Fibroblast of lung (primary cell): ENCODE measurements at regions not wholly inside any gene's neighbourhood (a gene's known extent, or its start where the extent isn't known, plus 50 kb on each side); places are given as distances from the start of the nearest gene placed in this dataset.

Source experiments
- DNase-seq, 2 donors: peaks; one replicate each; pipeline versions ENCODE4 v3.0.0 to v3.0.0-alpha.2; 2010; ENCODE audit warnings: low read depth in 2 of 2
- H2AFZ ChIP-seq: 2 replicates; pipeline ENCODE4 v1.5.1; 2012; ENCODE audit warnings: low read length, control low read depth, inconsistent platforms
- H3K27ac ChIP-seq: 2 replicates; pipeline ENCODE4 v1.5.1; 2011; ENCODE audit warnings: low read length, control low read depth; ENCODE audit not compliant: insufficient read depth
- H3K27me3 ChIP-seq: 2 replicates; pipeline ENCODE4 v1.5.1; 2011; ENCODE audit warnings: mild to moderate bottlenecking, low read length; ENCODE audit not compliant: control insufficient read depth, insufficient read depth
- H3K36me3 ChIP-seq: 2 replicates; pipeline ENCODE4 v1.5.1; 2011; ENCODE audit warnings: low read length; ENCODE audit not compliant: control insufficient read depth, insufficient read depth
- H3K4me1 ChIP-seq: 2 replicates; pipeline ENCODE4 v1.5.1; 2011; ENCODE audit warnings: low read length; ENCODE audit not compliant: control insufficient read depth, insufficient read depth; ENCODE audit errors: extremely low read depth
- H3K4me2 ChIP-seq: 2 replicates; pipeline ENCODE4 v1.5.1; 2011; ENCODE audit warnings: low read length, control low read depth; ENCODE audit not compliant: insufficient read depth; ENCODE audit errors: extremely low read depth
- H3K4me3 ChIP-seq, 4 experiments: fragments of 200-600 bp in 1 of 4; sonication (generic) in 1 of 4; replicated peaks in 1 of 4; 2 replicates each; pipeline ENCODE4 v1.5.1; 2011 to 2016; ENCODE audit warnings: low read length in 4 of 4, low read depth in 3 of 4, mild to moderate bottlenecking in 3 of 4, control low read depth in 2 of 4, inconsistent platforms in 1 of 4, mixed read lengths in 1 of 4; ENCODE audit not compliant: insufficient read depth in 1 of 4; ENCODE audit errors: control extremely low read depth in 1 of 4
- H3K79me2 ChIP-seq: 2 replicates; pipeline ENCODE4 v1.5.1; 2012; ENCODE audit warnings: mild to moderate bottlenecking, low read length, inconsistent platforms; ENCODE audit not compliant: control insufficient read depth, insufficient read depth
- H3K9ac ChIP-seq: 2 replicates; pipeline ENCODE4 v1.5.1; 2011; ENCODE audit warnings: mild to moderate bottlenecking, low read length, control low read depth; ENCODE audit not compliant: insufficient read depth
- H3K9me3 ChIP-seq: 2 replicates; pipeline ENCODE4 v1.5.1; 2012; ENCODE audit warnings: low read depth, low read length; ENCODE audit not compliant: control insufficient read depth, insufficient read depth
- H4K20me1 ChIP-seq: 2 replicates; pipeline ENCODE4 v1.5.1; 2011; ENCODE audit warnings: low read length; ENCODE audit not compliant: control insufficient read depth, insufficient read depth; ENCODE audit errors: extremely low read depth
- EZH2 ChIP-seq: IDR thresholded peaks from 2 replicates; pipeline ENCODE4 v1.5.1; 2012; ENCODE audit warnings: low read length, control low read depth, mild to moderate bottlenecking; ENCODE audit errors: missing control alignments
- TF ChIP-seq, protein P1 (sequence below), 2 donors: IDR thresholded peaks in 1 of 2; conservative IDR thresholded peaks in 1 of 2; 1 replicate in 1 of 2; 2 replicates in 1 of 2; pipeline ENCODE4 v1.5.1; 2011 to 2012; ENCODE audit warnings: low read length in 2 of 2, control low read depth in 1 of 2, inconsistent platforms in 1 of 2, low read depth in 1 of 2, mild to moderate bottlenecking in 1 of 2

DNA sequence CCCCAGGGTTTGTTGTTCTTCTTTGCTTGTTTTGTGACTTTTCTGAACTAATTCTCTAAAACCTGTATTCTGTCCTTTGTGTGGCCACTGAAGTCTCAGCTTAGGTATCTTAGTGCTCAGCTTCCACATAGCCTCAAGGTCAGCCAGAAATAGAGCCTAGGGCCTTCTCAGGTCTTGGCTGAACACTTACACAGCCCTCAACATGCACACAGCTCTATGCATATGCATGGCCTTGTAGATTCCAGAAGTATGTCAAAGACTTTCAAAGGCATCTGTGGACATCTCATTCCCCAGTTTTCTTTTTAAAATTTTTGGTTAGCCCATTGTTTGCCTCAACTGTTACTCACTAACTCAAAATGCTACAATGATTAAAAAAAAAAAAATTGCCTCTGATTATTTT, 99.9 kb upstream of the GRIA1 start:
- H2AFZ ChIP-seq: no peak overlapping the region
- no peaks in the 10 kb centered on the region for H4K20me1 ChIP-seq
- no peaks in the 10 kb centered on the region for H3K36me3 ChIP-seq
- TF ChIP-seq, protein P1, sequence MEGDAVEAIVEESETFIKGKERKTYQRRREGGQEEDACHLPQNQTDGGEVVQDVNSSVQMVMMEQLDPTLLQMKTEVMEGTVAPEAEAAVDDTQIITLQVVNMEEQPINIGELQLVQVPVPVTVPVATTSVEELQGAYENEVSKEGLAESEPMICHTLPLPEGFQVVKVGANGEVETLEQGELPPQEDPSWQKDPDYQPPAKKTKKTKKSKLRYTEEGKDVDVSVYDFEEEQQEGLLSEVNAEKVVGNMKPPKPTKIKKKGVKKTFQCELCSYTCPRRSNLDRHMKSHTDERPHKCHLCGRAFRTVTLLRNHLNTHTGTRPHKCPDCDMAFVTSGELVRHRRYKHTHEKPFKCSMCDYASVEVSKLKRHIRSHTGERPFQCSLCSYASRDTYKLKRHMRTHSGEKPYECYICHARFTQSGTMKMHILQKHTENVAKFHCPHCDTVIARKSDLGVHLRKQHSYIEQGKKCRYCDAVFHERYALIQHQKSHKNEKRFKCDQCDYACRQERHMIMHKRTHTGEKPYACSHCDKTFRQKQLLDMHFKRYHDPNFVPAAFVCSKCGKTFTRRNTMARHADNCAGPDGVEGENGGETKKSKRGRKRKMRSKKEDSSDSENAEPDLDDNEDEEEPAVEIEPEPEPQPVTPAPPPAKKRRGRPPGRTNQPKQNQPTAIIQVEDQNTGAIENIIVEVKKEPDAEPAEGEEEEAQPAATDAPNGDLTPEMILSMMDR (conservative IDR thresholded peaks at IDR 0.05 in 1 of 2, IDR thresholded peaks at IDR 0.05 in 1 of 2; ENCODE audit: low read depth in 1 of 2, low read length in 2 of 2): no peak
- no peak for TF ChIP-seq EZH2
- no peak for DNase-seq
- H3K4me3 ChIP-seq: no peak overlapping the region
- H3K9me3 ChIP-seq: no peaks in the 10 kb centered on the region
- no peaks in the 10 kb centered on the region for H3K4me1 ChIP-seq
- no peaks in the 10 kb centered on the region for H3K79me2 ChIP-seq
- no peak overlapping the region for H3K9ac ChIP-seq
- no peaks in the 10 kb centered on the region for H3K27me3 ChIP-seq
- no peak overlapping the region for H3K27ac ChIP-seq
- H3K4me2 ChIP-seq: no peak overlapping the region

DNA sequence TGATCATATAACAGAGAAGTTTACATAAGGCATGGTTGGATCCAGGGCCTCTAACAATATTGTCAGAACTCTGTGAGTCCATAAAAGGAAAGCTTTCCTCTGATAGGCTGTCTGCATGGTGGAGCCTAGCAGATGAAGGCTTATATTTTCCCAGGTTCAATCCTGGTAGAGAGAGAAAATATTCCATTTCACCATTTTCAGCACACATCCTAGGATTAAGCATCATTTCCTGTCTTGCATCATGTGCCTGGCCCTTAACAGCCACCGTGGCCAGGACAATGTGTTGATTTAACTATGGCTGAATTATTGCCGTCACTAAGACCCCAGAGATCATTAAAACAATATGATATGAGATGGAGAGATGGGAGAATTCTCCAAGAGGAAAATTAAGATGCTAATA, 90.9 kb upstream of the GRIA1 start:
- Histone ChIP-seq H3K4me1 (no peaks in the 10 kb centered on the region), H3K79me2 (no peaks in the 10 kb centered on the region), H2AFZ (no peak overlapping the region), H3K9ac (no peak overlapping the region), H3K9me3 (no peaks in the 10 kb centered on the region), H3K27me3 (no peaks in the 10 kb centered on the region), H3K4me2 (no peak overlapping the region), H3K4me3 (no peak overlapping the region), H3K27ac (no peak overlapping the region), H3K36me3 (no peaks in the 10 kb centered on the region), H4K20me1 (no peaks in the 10 kb centered on the region)
- no peak for TF ChIP-seq EZH2
- TF ChIP-seq, protein P1 (conservative IDR thresholded peaks at IDR 0.05 in 1 of 2, IDR thresholded peaks at IDR 0.05 in 1 of 2; ENCODE audit: low read depth in 1 of 2, low read length in 2 of 2): no peak
- no peak for DNase-seq

DNA sequence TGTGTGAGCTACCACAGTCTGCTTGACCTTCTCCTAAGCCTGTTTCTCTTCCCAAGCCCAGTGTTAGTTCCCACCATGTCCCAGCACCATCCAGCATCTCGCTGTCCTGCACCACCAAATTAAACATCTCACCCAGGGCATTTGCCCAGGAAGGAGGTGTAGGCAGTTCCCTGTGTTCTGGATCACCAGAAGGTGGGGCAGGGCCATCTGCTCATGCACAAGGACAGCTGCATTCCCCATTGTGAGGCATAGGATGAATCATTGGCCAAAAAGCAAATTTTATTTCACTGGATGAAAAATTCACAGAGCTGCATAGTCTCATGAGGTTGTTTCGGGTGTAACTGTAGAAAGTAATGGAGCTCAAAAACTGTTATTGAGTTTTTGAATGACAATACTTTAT, 89.5 kb upstream of the GRIA1 start:
- Histone ChIP-seq H3K4me1 (no peaks in the 10 kb centered on the region), H3K9me3 (no peaks in the 10 kb centered on the region), H3K27ac (no peak overlapping the region), H3K79me2 (no peaks in the 10 kb centered on the region), H3K9ac (no peak overlapping the region), H4K20me1 (no peaks in the 10 kb centered on the region), H3K4me2 (no peak overlapping the region), H2AFZ (no peak overlapping the region), H3K36me3 (no peaks in the 10 kb centered on the region), H3K27me3 (no peaks in the 10 kb centered on the region), H3K4me3 (no peak overlapping the region)
- no peak for DNase-seq
- TF ChIP-seq, protein P1 (conservative IDR thresholded peaks at IDR 0.05 in 1 of 2, IDR thresholded peaks at IDR 0.05 in 1 of 2; ENCODE audit: low read depth in 1 of 2, low read length in 2 of 2): no peak
- no peak for TF ChIP-seq EZH2
